ENCODE measurements at regions not wholly inside any gene's neighbourhood (a gene's known extent, or its start where the extent isn't known, plus 50 kb on each side); places are given as distances from the start of the nearest gene placed in this dataset.

- no peak for DNase-seq
Observed at GRCh38 chr1:17907999-17908398, 152.9 kb downstream of the ACTL8 start.

- DNase-seq: no peak
Observed at GRCh38 chr1:17908945-17909344, 153.8 kb downstream of the ACTL8 start.

- DNase-seq: no peak
Observed at GRCh38 chr1:17909634-17910033, 154.5 kb downstream of the ACTL8 start.

GRCh38 chr1:17911791-17912190 is 156.7 kb downstream of the ACTL8 start:
- DNase-seq: no peak

- no peak for DNase-seq
Observed at GRCh38 chr1:17912491-17912890, 157.4 kb downstream of the ACTL8 start.

- DNase-seq: no peak
Observed at GRCh38 chr1:17913326-17914115, 158.4 kb downstream of the ACTL8 start.

- no peak for DNase-seq
Observed at GRCh38 chr1:17914131-17914530, 159.0 kb downstream of the ACTL8 start.

- DNase-seq: no peak
Observed at GRCh38 chr1:17914987-17915386, 159.9 kb downstream of the ACTL8 start.

- no peak for DNase-seq
Observed at GRCh38 chr1:17915511-17916197, 160.5 kb downstream of the ACTL8 start.

GRCh38 chr1:17916702-17917101 is 161.6 kb downstream of the ACTL8 start:
- DNase-seq: no peak

- peak; percentile 41 for DNase-seq
Observed at GRCh38 chr1:17919525-17920439, 164.6 kb downstream of the ACTL8 start.

GRCh38 chr1:17920881-17921640 is 165.9 kb downstream of the ACTL8 start:
- DNase-seq: no peak

- DNase-seq: no peak
Observed at GRCh38 chr1:17922833-17923232, 167.7 kb downstream of the ACTL8 start.

- no peak for DNase-seq
Observed at GRCh38 chr1:17923666-17924065, 168.5 kb downstream of the ACTL8 start.

- no peak for DNase-seq
Observed at GRCh38 chr1:17924578-17924977, 169.4 kb downstream of the ACTL8 start.

GRCh38 chr1:17925290-17926237 is 170.4 kb downstream of the ACTL8 start:
- no peak for DNase-seq

GRCh38 chr1:17926906-17927305 is 171.8 kb downstream of the ACTL8 start:
- DNase-seq: no peak

GRCh38 chr1:17927952-17928351 is 172.8 kb downstream of the ACTL8 start:
- DNase-seq: no peak

- no peak for DNase-seq
Observed at GRCh38 chr1:17929224-17929623, 174.1 kb downstream of the ACTL8 start.

- no peak for DNase-seq
Observed at GRCh38 chr1:17930635-17931034, 175.5 kb downstream of the ACTL8 start.

- no peak for DNase-seq
Observed at GRCh38 chr1:17932164-17932563, 175.4 kb upstream of the IGSF21 start.

Data from right kidney (tissue), 1 donor.